Aorta (tissue), 5 donors: ENCODE measurements at regions not wholly inside any gene's neighbourhood (a gene's known extent, or its start where the extent isn't known, plus 50 kb on each side); places are given as distances from the start of the nearest gene placed in this dataset.
"Not testable (repeated sequence)": the region's sequence is repeated elsewhere in the genome, so short reads cannot be mapped to it uniquely, and the experiment has no call there.

Experiments used
- ATAC-seq: fragments of 200-7000 bp; cut with Tn5 transposase; one replicate; pipeline ENCODE4 v1.9.1; 2022; ENCODE audit warnings: moderate library complexity; ENCODE audit not compliant: low FRiP score
- DNase-seq, 2 donors: peaks; one replicate each; pipeline ENCODE4 v3.0.0-alpha.2; 2020
- H3K27ac ChIP-seq, 2 donors: one replicate each; pipeline ENCODE4 v1.5.1; 2013; ENCODE audit warnings: low read length in 2 of 2, mild to moderate bottlenecking in 2 of 2, moderate library complexity in 2 of 2, control low read depth in 1 of 2, inconsistent platforms in 1 of 2, low read depth in 1 of 2
- H3K27me3 ChIP-seq, 2 donors: one replicate each; pipeline ENCODE4 v1.6.1; 2013; ENCODE audit warnings: control low read depth in 1 of 2, low read length in 1 of 2, mild to moderate bottlenecking in 1 of 2, moderate library complexity in 1 of 2; ENCODE audit not compliant: insufficient read depth in 2 of 2, control insufficient read depth in 1 of 2
- H3K36me3 ChIP-seq, 2 donors: one replicate each; pipeline ENCODE4 v1.6.1; 2013; ENCODE audit warnings: control low read depth in 1 of 2, low read length in 1 of 2, mild to moderate bottlenecking in 1 of 2; ENCODE audit not compliant: insufficient read depth in 2 of 2, control insufficient read depth in 1 of 2
- H3K4me1 ChIP-seq, 2 donors: one replicate each; pipeline ENCODE4 v1.6.1; 2013; ENCODE audit warnings: low read length in 2 of 2, control low read depth in 1 of 2, mild to moderate bottlenecking in 1 of 2, moderate library complexity in 1 of 2; ENCODE audit not compliant: insufficient read depth in 2 of 2, control insufficient read depth in 1 of 2
- H3K4me3 ChIP-seq, 2 donors: one replicate each; pipeline ENCODE4 v1.5.1; 2013; ENCODE audit warnings: low read length in 2 of 2, control low read depth in 1 of 2, mild to moderate bottlenecking in 1 of 2
- H3K9me3 ChIP-seq: one replicate; pipeline ENCODE4 v1.6.1; 2013; ENCODE audit warnings: mild to moderate bottlenecking, low read length; ENCODE audit not compliant: control insufficient read depth
- WGBS, 2 donors: extraction: QIAGEN DNeasy Blood & Tissue Kit; methylation state at CpG; one replicate each; pipeline ENCODE4 v1.1.7; 2013; 5-methylcytosine and 5-hydroxymethylcytosine counted together
- intact Hi-C, 2 donors: fragments of 100-400 bp; cut with DNase I; formaldehyde crosslinking; loops; one replicate each; pipeline versions ENCODE4 v1.14.2 to v1.15.0; 2022
- donor health status: healthy with polysubstance abuse.
- donor health status: Bipolar disorder and iron deficiency.
- donor health status: DM: no; HTN: no; CAD: no.
- donor health status: DM: no; HTN: no; CAD: no.
- donor health status: DM: yes; HTN: yes; CAD: no.

DNA sequence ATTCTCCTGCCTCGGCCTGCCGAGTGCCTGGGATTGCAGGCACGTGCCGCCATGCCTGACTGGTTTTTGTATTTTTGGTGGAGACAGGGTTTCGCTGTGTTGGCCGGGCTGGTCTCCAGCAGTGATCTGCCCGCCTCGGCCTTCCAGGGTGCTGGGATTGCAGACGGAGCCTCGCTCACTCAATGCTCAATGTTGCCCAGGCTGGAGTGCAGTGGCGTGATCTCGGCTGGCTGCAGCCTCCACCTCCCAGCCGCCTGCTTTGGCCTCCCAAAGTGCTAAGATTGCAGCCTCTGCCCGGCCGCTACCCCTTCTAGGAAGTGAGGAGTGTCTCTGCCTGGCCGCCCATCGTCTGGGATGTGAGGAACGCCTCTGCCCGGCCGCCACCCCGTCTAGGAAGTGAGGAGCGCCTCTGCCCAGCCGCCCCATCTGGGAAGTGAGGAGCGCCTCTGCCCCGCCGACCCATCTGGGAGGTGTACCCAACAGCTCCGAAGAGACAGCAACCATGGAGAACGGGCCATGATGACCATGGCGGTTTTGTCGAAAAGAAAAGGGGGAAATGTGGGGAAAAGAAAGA, 153.7 kb downstream of the C3orf38 start:
- H3K9me3 ChIP-seq, H3K27ac ChIP-seq, H3K36me3 ChIP-seq, intact Hi-C loops, H3K4me3 ChIP-seq, DNase-seq, H3K4me1 ChIP-seq, H3K27me3 ChIP-seq, ATAC-seq: not testable (repeated sequence)
- WGBS, 2 donors = 95 to 96% methylated on average over 30 of the region's 30 CpGs

DNA sequence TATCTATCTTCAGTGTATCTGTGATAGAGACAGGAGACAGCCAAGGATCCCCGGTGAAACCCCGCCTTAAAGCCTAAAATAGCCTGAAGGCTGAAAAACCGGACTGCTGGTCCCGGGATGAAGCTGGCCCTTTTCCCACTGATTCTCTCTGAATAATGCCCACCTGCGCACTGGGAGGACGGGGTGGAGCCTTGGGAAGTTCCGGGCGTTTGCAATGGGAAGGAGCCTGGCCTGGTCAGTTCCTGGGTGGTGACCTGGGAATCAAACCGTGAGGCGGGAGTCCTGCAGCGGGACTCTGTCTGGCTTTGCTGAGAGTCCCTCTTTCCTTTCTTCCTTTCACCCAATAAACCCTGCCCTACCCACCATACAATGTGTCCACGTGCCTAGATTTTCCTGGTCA, 157.9 kb downstream of the C3orf38 start:
- peaks cover 0 to 3% of the 10 kb centered on the region in 2 donors for H3K27me3 ChIP-seq
- H3K36me3 ChIP-seq = no peaks in the 10 kb centered on the region
- 24 to 25% methylated on average over 12 of the region's 12 CpGs for WGBS, 2 donors
- H3K27ac ChIP-seq = no peak overlapping the region
- H3K4me1 ChIP-seq = no peaks in the 10 kb centered on the region
- no peak overlapping the region for H3K4me3 ChIP-seq
- no peak for DNase-seq
- intact Hi-C loops = no loop called here
- ATAC-seq = no peak
- no peaks in the 10 kb centered on the region for H3K9me3 ChIP-seq

DNA sequence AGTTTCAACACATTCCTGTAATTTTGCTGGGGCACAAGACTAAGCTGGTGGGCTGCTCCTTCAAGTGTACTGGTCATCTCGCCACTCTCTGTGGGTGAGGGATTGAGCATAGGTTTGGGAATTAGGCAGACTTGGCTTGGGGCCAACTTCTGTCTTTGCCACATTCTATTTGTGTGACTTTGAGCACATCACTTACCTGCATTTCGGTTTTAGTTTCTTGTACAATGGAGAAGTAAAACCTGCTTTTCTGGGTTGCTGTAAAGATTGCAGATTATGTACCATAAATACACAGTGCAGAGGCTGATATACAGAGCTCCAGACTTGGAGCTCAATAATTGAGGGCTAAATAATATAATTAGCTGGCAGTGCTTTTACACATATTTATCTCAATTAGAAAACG, 162.1 kb downstream of the C3orf38 start:
- H3K27me3 ChIP-seq = no peaks in the 10 kb centered on the region
- intact Hi-C loops = no loop called here
- DNase-seq = no peak
- no peak overlapping the region for H3K4me3 ChIP-seq
- H3K9me3 ChIP-seq = no peaks in the 10 kb centered on the region
- no peaks in the 10 kb centered on the region for H3K4me1 ChIP-seq
- H3K27ac ChIP-seq = no peak overlapping the region
- WGBS, 2 donors = 76 to 78% methylated on average over 3 of the region's 3 CpGs
- H3K36me3 ChIP-seq = no peaks in the 10 kb centered on the region
- ATAC-seq = no peak

DNA sequence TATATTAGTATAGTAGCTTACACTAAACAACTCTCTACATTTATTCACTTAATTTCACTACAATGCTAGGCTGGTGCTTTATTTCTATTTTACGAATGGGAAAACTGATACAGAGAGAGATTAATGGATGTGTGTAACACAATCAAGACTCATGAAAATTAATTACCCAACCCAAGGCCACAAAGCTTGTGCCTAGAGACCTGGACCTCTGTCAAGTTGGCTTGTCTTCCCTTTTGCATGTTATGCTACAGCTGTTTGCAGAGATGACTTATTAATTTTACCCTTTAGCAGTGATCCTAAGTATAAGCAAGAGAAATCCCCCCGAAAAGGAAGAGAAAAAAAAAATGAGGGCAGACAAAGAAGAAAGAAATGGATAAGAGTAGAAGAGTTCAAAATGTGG, 162.5 kb downstream of the C3orf38 start:
- ATAC-seq (no peak), DNase-seq (no peak)
- Histone ChIP-seq H3K4me3 (no peak overlapping the region), H3K27ac (no peak overlapping the region), H3K27me3 (no peaks in the 10 kb centered on the region), H3K36me3 (no peaks in the 10 kb centered on the region), H3K4me1 (no peaks in the 10 kb centered on the region), H3K9me3 (no peaks in the 10 kb centered on the region)
- WGBS, 2 donors = 13 to 23% methylated on average over 2 of the region's 2 CpGs
- intact Hi-C loops = no loop called here

DNA sequence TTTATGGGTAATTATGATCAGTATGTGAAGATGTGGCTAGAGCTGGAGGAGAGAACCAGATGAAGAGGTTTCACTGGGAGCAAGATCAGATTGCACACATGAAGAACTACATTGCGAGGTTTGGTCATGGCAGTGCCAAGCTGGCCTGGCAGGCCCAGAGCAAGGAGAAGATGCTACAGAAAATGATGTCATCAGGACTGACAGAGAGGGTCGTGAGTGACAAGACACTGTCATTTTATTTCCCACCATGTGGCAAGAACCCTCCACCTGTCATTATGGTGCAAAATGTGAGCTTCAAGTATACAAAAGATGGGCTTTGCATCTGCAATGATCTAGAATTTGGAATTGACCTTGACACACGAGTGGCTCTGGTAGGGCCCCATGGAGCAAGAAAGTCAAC, 168.3 kb downstream of the C3orf38 start:
- intact Hi-C loops = no loop called here
- H3K36me3 ChIP-seq = no peaks in the 10 kb centered on the region
- H3K27ac ChIP-seq = no peak overlapping the region
- no peak for DNase-seq
- H3K4me1 ChIP-seq = no peaks in the 10 kb centered on the region
- no peak for ATAC-seq
- WGBS, 2 donors = 83 to 90% methylated on average over 3 of the region's 3 CpGs
- H3K27me3 ChIP-seq = no peaks in the 10 kb centered on the region
- no peak overlapping the region for H3K4me3 ChIP-seq
- no peaks in the 10 kb centered on the region for H3K9me3 ChIP-seq

DNA sequence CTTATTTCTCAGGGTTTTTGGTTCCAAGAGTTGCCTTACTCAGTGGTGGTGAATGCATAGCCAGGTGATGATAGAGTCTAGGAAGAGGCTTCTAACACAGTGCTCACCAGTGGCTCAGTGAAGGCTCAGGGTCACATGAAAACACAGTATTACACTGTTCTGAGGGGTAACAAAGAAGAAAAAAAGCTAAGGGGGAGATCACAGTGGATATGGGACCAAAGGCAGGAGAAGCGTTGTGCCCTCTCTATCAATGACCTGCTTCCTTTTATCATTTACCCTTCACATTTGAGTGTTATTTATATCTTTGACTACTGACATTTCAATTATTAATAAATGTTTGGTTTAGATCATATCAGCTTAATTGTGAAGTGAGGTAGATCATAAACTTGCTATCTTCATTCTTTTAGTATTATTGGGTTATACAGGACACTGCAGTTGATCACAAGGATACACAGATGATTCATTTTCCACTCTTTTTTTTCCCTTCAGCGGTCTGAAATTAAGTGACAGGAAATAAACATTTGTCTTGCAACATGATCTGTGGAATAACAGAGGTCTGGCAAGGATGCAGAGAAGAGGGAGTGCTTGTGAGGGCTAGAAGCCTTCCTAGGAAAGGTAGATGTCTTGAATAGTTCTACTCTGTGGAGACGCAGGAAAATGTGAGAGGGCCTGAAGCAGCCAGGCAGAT, 171.7 kb downstream of the C3orf38 start:
- no peak overlapping the region for H3K27ac ChIP-seq
- H3K4me1 ChIP-seq = no peaks in the 10 kb centered on the region
- H3K9me3 ChIP-seq = no peaks in the 10 kb centered on the region
- 34 to 46% methylated on average over 3 of the region's 3 CpGs for WGBS, 2 donors
- no peaks in the 10 kb centered on the region for H3K27me3 ChIP-seq
- H3K36me3 ChIP-seq = no peaks in the 10 kb centered on the region
- no peak for DNase-seq
- intact Hi-C loops = no loop called here
- ATAC-seq = no peak
- H3K4me3 ChIP-seq = no peak overlapping the region

DNA sequence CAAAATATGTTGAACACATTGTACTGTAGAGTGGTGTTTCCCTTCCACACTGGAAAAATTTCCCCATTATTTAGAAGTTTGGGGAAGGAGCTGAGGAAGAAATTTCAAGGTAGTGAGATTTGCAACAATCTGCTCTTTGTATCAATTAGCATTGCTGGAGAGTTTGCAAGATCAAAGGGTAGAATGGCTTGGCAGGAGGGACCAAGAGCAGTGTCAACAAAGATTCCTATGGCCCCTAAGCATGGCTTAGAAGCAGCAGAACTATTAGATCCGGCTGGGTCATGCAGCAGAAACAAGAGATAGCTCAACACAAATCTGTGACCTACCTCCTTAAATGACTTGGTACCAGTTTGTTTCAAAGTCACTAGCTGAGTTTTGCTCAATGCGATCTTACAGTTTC, 175.0 kb downstream of the C3orf38 start:
- H3K4me3 ChIP-seq = no peak overlapping the region
- no peak overlapping the region for H3K27ac ChIP-seq
- DNase-seq = no peak
- intact Hi-C loops = no loop called here
- H3K9me3 ChIP-seq = no peaks in the 10 kb centered on the region
- ATAC-seq = no peak
- no peaks in the 10 kb centered on the region for H3K27me3 ChIP-seq
- WGBS, 2 donors = 63 to 72% methylated on average over 2 of the region's 2 CpGs
- no peaks in the 10 kb centered on the region for H3K4me1 ChIP-seq
- H3K36me3 ChIP-seq = no peaks in the 10 kb centered on the region

DNA sequence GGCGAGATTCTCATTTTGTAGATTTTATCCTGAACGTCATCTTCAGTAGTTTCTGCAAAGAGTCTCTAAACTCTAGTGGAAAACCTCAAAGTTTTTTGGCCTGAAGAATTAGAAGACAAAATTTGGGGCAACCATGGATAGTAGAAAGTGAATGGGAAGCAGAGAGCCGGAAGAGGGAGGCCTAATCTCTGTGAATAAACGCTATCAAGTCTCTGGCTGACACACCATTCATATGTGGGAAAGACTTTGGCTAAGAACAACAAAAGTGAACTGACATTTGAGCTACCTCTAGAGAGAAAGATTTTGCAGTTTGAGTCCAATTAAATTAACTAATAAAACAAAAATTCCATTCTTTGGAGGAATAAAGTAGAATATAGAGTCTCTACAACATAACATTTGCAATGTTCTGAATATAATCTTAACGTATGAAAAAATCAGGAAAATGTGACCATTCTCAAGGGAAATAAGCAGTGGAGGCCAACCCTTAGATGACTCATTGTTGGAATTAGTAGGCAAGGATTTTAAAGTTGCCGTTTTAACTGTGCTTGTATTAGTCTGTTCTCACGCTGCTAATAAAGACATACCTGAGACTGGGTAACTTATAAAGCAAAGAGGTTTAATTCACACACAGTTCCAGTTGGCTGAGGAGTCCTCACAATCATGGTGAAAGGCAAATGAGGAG, 184.6 kb downstream of the C3orf38 start:
- H3K4me1 ChIP-seq = no peaks in the 10 kb centered on the region
- intact Hi-C loops = no loop called here
- no peak overlapping the region for H3K4me3 ChIP-seq
- WGBS, 2 donors = 45 to 48% methylated on average over 7 of the region's 7 CpGs
- H3K36me3 ChIP-seq = no peaks in the 10 kb centered on the region
- ATAC-seq (peak; percentile 62), DNase-seq (no peak)
- no peaks in the 10 kb centered on the region for H3K9me3 ChIP-seq
- H3K27ac ChIP-seq = no peak overlapping the region
- H3K27me3 ChIP-seq = no peaks in the 10 kb centered on the region

DNA sequence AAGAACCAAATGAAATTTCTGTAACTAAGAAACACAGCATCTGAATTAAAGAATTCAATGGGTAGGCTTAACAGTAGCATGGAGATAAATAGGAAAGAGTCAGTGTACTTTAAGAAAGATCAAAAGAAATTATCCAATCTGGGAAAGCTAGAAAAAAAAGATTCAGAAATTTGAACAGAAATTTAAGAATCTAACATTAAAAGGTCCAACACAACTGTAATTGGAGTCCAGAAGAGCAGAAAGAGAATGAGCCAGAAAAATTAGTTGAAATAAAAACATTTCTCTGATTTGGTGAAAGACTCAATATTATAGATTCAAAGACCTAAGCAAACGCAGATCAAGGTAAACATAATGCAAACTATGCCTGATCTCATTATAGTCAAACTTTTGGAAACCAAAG, 187.1 kb downstream of the C3orf38 start:
- 80 to 88% methylated on average over 1 of the region's 1 CpG for WGBS, 2 donors
- Histone ChIP-seq H3K27ac (no peak overlapping the region), H3K9me3 (no peaks in the 10 kb centered on the region), H3K36me3 (no peaks in the 10 kb centered on the region), H3K4me3 (no peak overlapping the region), H3K27me3 (no peaks in the 10 kb centered on the region), H3K4me1 (no peaks in the 10 kb centered on the region)
- ATAC-seq (no peak), DNase-seq (no peak)
- intact Hi-C loops = no loop called here
